ENCODE measurements at regions not wholly inside any gene's neighbourhood (a gene's known extent, or its start where the extent isn't known, plus 50 kb on each side); places are given as distances from the start of the nearest gene placed in this dataset.

- Histone ChIP-seq H3K27me3 (ENCODE audit: control insufficient read depth in 3 of 3, insufficient read depth in 3 of 3, low read length in 2 of 3) (no peaks in the 10 kb centered on the region), H3K9ac (ENCODE audit: insufficient read depth in 1 of 2, low read length in 2 of 2) (no peak overlapping the region), H3K4me3 (no peak overlapping the region), H3K9me3 (ENCODE audit: control insufficient read depth in 4 of 4, insufficient read depth in 3 of 4, low read length in 3 of 4) (no peaks in the 10 kb centered on the region), H3K27ac (ENCODE audit: low read depth in 1 of 2, low read length in 1 of 2) (no peak overlapping the region), H3K36me3 (ENCODE audit: control insufficient read depth in 4 of 4, insufficient read depth in 4 of 4, low read length in 4 of 4) (no peaks in the 10 kb centered on the region), H3K4me1 (ENCODE audit: control insufficient read depth in 5 of 5, insufficient read depth in 5 of 5, low read length in 5 of 5) (peaks cover 0 to 20% (median 0%) of the 10 kb centered on the region in 5 donors)
- ATAC-seq (ENCODE audit: insufficient read depth, low FRiP score) (no peak), DNase-seq (no peak)
- 72 to 74% methylated on average over 3 of the region's 3 CpGs for WGBS, 2 donors
- no peak for TF ChIP-seq CTCF (IDR thresholded peaks at IDR 0.05; ENCODE audit: control extremely low read depth, extremely low read depth)
These were observed 85.4 kb upstream of the PHYHIPL start for GRCh38 chr10:59090817-59091622.

GRCh38 chr10:59093461-59093860 lies 83.0 kb upstream of the PHYHIPL start:
- ATAC-seq (ENCODE audit: insufficient read depth, low FRiP score) (no peak), DNase-seq (peak in 2 of 3 donors; percentile 72 to 83)
- H3K9me3 ChIP-seq (ENCODE audit: control insufficient read depth in 4 of 4, insufficient read depth in 3 of 4, low read length in 3 of 4): no peaks in the 10 kb centered on the region
- H3K36me3 ChIP-seq (ENCODE audit: control insufficient read depth in 4 of 4, insufficient read depth in 4 of 4, low read length in 4 of 4): no peaks in the 10 kb centered on the region
- no peak overlapping the region for H3K27ac ChIP-seq (ENCODE audit: low read depth in 1 of 2, low read length in 1 of 2)
- WGBS, 2 donors: 87 to 89% methylated on average over 2 of the region's 2 CpGs
- H3K27me3 ChIP-seq (ENCODE audit: control insufficient read depth in 3 of 3, insufficient read depth in 3 of 3, low read length in 2 of 3): no peaks in the 10 kb centered on the region
- no peak for TF ChIP-seq CTCF (IDR thresholded peaks at IDR 0.05; ENCODE audit: control extremely low read depth, extremely low read depth)
- no peak overlapping the region for H3K9ac ChIP-seq (ENCODE audit: insufficient read depth in 1 of 2, low read length in 2 of 2)
- peaks cover 0 to 23% (median 0%) of the 10 kb centered on the region in 5 donors for H3K4me1 ChIP-seq (ENCODE audit: control insufficient read depth in 5 of 5, insufficient read depth in 5 of 5, low read length in 5 of 5)
- no peak overlapping the region for H3K4me3 ChIP-seq

GRCh38 chr10:59096631-59097030 lies 79.8 kb upstream of the PHYHIPL start:
- Histone ChIP-seq H3K27ac (ENCODE audit: low read depth in 1 of 2, low read length in 1 of 2) (no peak overlapping the region), H3K4me1 (ENCODE audit: control insufficient read depth in 5 of 5, insufficient read depth in 5 of 5, low read length in 5 of 5) (peaks cover 0 to 33% (median 0%) of the 10 kb centered on the region in 5 donors), H3K9me3 (ENCODE audit: control insufficient read depth in 4 of 4, insufficient read depth in 3 of 4, low read length in 3 of 4) (no peaks in the 10 kb centered on the region), H3K4me3 (no peak overlapping the region), H3K36me3 (ENCODE audit: control insufficient read depth in 4 of 4, insufficient read depth in 4 of 4, low read length in 4 of 4) (no peaks in the 10 kb centered on the region), H3K9ac (ENCODE audit: insufficient read depth in 1 of 2, low read length in 2 of 2) (no peak overlapping the region), H3K27me3 (ENCODE audit: control insufficient read depth in 3 of 3, insufficient read depth in 3 of 3, low read length in 2 of 3) (no peaks in the 10 kb centered on the region)
- TF ChIP-seq CTCF (IDR thresholded peaks at IDR 0.05; ENCODE audit: control extremely low read depth, extremely low read depth): no peak
- ATAC-seq (ENCODE audit: insufficient read depth, low FRiP score): no peak
- WGBS, 2 donors: 61 to 90% methylated on average over 2 of the region's 2 CpGs
- DNase-seq: no peak

Measured in lung (tissue), 11 donors.